CD4-positive, alpha-beta T cell (primary cell): ENCODE measurements at regions not wholly inside any gene's neighbourhood (a gene's known extent, or its start where the extent isn't known, plus 50 kb on each side); places are given as distances from the start of the nearest gene placed in this dataset.
"Not testable (repeated sequence)": the region's sequence is repeated elsewhere in the genome, so short reads cannot be mapped to it uniquely, and the experiment has no call there.

Source experiments
- ATAC-seq: fragments of 200-7000 bp; cut with Tn5 transposase; one replicate; pipeline ENCODE4 v1.10.0; 2022; ENCODE audit warnings: mild to moderate bottlenecking; ENCODE audit not compliant: poor library complexity
- CTCF ChIA-PET: fragments of 350-600 bp; sonication (Branson Sonifier 250); formaldehyde crosslinking; loops from one replicate; lab custom pipeline; 2021; ENCODE audit warnings: antibody characterized with exemption, inconsistent platforms; lab: Charles Lee
- POLR2A ChIA-PET: fragments of 350-600 bp; sonication (Branson Sonifier 250); formaldehyde crosslinking; loops from one replicate; lab custom pipeline; 2021; ENCODE audit warnings: antibody characterized with exemption, inconsistent platforms; lab: Charles Lee
- DNase-seq, 14 experiments: peaks; one replicate each; pipeline ENCODE4 v3.0.0-alpha.2; 2013 to 2020; ENCODE audit warnings: mixed read lengths in 2 of 14
- H3K27ac ChIP-seq, 2 donors: one replicate each; pipeline versions ENCODE4 v1.5.1 to v1.7.0; 2013; ENCODE audit warnings: low read length in 2 of 2, low read depth in 1 of 2, mild to moderate bottlenecking in 1 of 2
- H3K27me3 ChIP-seq, 2 experiments: 1 replicate in 1 of 2; 2 replicates in 1 of 2; pipeline versions ENCODE4 v1.6.1 to v1.7.0; 2013; ENCODE audit warnings: low read length in 2 of 2, control low read depth in 1 of 2, mild to moderate bottlenecking in 1 of 2, moderate library complexity in 1 of 2; ENCODE audit not compliant: insufficient read depth in 2 of 2, control insufficient read depth in 1 of 2
- H3K36me3 ChIP-seq: one replicate; pipeline ENCODE4 v1.6.1; 2013; ENCODE audit warnings: low read length, control low read depth; ENCODE audit not compliant: insufficient read depth
- H3K4me1 ChIP-seq: one replicate; pipeline ENCODE4 v1.6.1; 2013; ENCODE audit warnings: low read length, control low read depth; ENCODE audit not compliant: insufficient read depth
- H3K4me3 ChIP-seq: one replicate; pipeline ENCODE4 v1.5.1; 2013; ENCODE audit warnings: mild to moderate bottlenecking, low read length, moderate library complexity
- H3K9me3 ChIP-seq, 2 experiments: 1 replicate in 1 of 2; 2 replicates in 1 of 2; pipeline versions ENCODE4 v1.6.1 to v1.7.0; 2013; ENCODE audit warnings: low read length in 2 of 2, mild to moderate bottlenecking in 2 of 2, control low read depth in 1 of 2, moderate library complexity in 1 of 2; ENCODE audit not compliant: control insufficient read depth in 1 of 2, insufficient read depth in 1 of 2
- H3K27ac Mint-ChIP-seq: one replicate; pipeline ENCODE4 v1.8.0; 2020; ENCODE audit warnings: mixed read lengths
- H3K27me3 Mint-ChIP-seq: one replicate; pipeline ENCODE4 v1.8.0; 2021; ENCODE audit warnings: mixed read lengths
- H3K36me3 Mint-ChIP-seq: one replicate; pipeline ENCODE4 v1.8.0; 2021; ENCODE audit warnings: low read depth, mixed read lengths
- H3K4me1 Mint-ChIP-seq: one replicate; pipeline ENCODE4 v1.8.0; 2021; ENCODE audit warnings: low read depth, mixed read lengths
- H3K4me3 Mint-ChIP-seq: one replicate; pipeline ENCODE4 v1.8.0; 2020; ENCODE audit warnings: mild to moderate bottlenecking, mixed read lengths
- H3K9me3 Mint-ChIP-seq: one replicate; pipeline ENCODE4 v1.8.0; 2020; ENCODE audit warnings: mixed read lengths
- intact Hi-C, 2 experiments: fragments of 100-400 bp; cut with DNase I in 1 of 2; cut with micrococcal nuclease in 1 of 2; formaldehyde crosslinking; loops; one replicate each; pipeline versions ENCODE4 v1.15.1 to v1.9.0; 2023 to 2025; cut with DNase I, micrococcal nuclease
- TF ChIP-seq, protein P1 (sequence below): fragments of 200-600 bp; IDR thresholded peaks from one replicate; pipeline ENCODE4 v1.8.0; 2022; ENCODE audit warnings: antibody characterized with exemption, mild to moderate bottlenecking

- DNase-seq (no peak), ATAC-seq (no peak)
- Mint-ChIP-seq H3K27me3 (no peaks in the 10 kb centered on the region), H3K4me1 (no peaks in the 10 kb centered on the region), H3K9me3 (no peaks in the 10 kb centered on the region), H3K36me3 (no peaks in the 10 kb centered on the region), H3K4me3 (no peak overlapping the region), H3K27ac (no peak overlapping the region)
- intact Hi-C loops, result no loop called here
- no peak overlapping the region for H3K27ac ChIP-seq
- POLR2A ChIA-PET, result no interaction called here
- no peaks in the 10 kb centered on the region for H3K9me3 ChIP-seq
- no peaks in the 10 kb centered on the region for H3K4me1 ChIP-seq
- TF ChIP-seq, protein P1, sequence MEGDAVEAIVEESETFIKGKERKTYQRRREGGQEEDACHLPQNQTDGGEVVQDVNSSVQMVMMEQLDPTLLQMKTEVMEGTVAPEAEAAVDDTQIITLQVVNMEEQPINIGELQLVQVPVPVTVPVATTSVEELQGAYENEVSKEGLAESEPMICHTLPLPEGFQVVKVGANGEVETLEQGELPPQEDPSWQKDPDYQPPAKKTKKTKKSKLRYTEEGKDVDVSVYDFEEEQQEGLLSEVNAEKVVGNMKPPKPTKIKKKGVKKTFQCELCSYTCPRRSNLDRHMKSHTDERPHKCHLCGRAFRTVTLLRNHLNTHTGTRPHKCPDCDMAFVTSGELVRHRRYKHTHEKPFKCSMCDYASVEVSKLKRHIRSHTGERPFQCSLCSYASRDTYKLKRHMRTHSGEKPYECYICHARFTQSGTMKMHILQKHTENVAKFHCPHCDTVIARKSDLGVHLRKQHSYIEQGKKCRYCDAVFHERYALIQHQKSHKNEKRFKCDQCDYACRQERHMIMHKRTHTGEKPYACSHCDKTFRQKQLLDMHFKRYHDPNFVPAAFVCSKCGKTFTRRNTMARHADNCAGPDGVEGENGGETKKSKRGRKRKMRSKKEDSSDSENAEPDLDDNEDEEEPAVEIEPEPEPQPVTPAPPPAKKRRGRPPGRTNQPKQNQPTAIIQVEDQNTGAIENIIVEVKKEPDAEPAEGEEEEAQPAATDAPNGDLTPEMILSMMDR, result no peak
- CTCF ChIA-PET, result no interaction called here
- H3K4me3 ChIP-seq, result no peak overlapping the region
- H3K27me3 ChIP-seq, result peaks cover 0 to 3% of the 10 kb centered on the region in 2 experiments
- H3K36me3 ChIP-seq, result no peaks in the 10 kb centered on the region
Measured at GRCh38 chr7:50851451-50851850, 68.8 kb upstream of the GRB10 start.

DNA sequence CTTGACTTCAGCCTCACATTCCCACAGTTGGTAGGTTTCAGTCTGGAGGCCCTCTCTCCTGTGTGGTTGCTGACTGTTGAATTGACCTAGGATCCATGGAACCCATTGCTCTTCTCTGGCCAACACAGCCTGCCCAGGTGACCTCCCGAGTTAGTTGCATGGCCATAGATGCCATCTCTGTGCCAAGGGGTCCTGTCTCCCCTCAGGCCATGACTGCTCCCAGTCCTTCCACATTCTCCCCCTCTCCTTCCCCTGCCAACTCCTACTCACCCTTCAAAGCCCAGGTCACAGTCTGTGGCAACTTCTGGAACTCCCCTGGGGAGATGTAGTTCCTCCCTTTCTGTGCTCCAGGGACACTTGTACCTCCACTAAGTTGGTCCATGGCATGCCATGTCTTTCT lies 67.3 kb upstream of the GRB10 start:
- CTCF ChIA-PET, result no interaction called here
- DNase-seq (no peak), ATAC-seq (no peak)
- Mint-ChIP-seq H3K27ac (no peak overlapping the region), H3K27me3 (no peaks in the 10 kb centered on the region), H3K9me3 (no peaks in the 10 kb centered on the region), H3K4me1 (no peaks in the 10 kb centered on the region), H3K36me3 (no peaks in the 10 kb centered on the region), H3K4me3 (no peak overlapping the region)
- no peaks in the 10 kb centered on the region for H3K36me3 ChIP-seq
- no peak overlapping the region for H3K27ac ChIP-seq
- H3K4me3 ChIP-seq, result no peak overlapping the region
- POLR2A ChIA-PET, result no interaction called here
- TF ChIP-seq, protein P1, result no peak
- H3K9me3 ChIP-seq, result peaks cover 0 to 4% of the 10 kb centered on the region in 2 experiments
- peaks cover 0 to 3% of the 10 kb centered on the region in 2 experiments for H3K27me3 ChIP-seq
- H3K4me1 ChIP-seq, result no peaks in the 10 kb centered on the region
- intact Hi-C loops, result no loop called here

DNA sequence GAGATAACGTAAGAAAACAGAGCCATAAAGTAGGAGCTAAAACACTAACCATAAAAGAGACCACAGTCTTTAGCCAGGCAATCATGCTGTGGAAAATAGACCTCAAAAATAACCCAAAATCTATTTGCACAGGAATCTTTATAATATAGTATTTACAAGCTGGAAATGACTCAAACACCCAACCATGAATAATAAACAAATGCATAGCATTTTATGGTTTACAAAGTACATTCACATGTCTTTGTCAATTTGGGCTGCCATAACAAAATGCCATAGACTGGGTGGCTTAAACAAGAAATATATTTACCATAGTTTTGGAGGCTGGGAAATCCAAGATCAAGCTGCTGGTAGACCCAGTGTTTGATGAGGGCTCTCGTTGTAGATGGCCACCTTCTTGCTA lies 65.5 kb upstream of the GRB10 start:
- no peak overlapping the region for H3K4me3 Mint-ChIP-seq
- H3K27me3 Mint-ChIP-seq, result peaks cover 3% of the 10 kb centered on the region
- no peak overlapping the region for H3K27ac Mint-ChIP-seq
- no peaks in the 10 kb centered on the region for H3K4me1 ChIP-seq
- ChIA-PET POLR2A (no interaction called here), CTCF (no interaction called here)
- H3K36me3 Mint-ChIP-seq, result no peaks in the 10 kb centered on the region
- H3K27ac ChIP-seq, result no peak overlapping the region
- H3K4me3 ChIP-seq, result no peak overlapping the region
- H3K9me3 ChIP-seq, result peaks cover 0 to 8% of the 10 kb centered on the region in 2 experiments
- no peaks in the 10 kb centered on the region for H3K4me1 Mint-ChIP-seq
- DNase-seq (no peak), ATAC-seq (no peak)
- intact Hi-C loops, result no loop called here
- peaks cover 0 to 3% of the 10 kb centered on the region in 2 experiments for H3K27me3 ChIP-seq
- no peaks in the 10 kb centered on the region for H3K9me3 Mint-ChIP-seq
- H3K36me3 ChIP-seq, result no peaks in the 10 kb centered on the region
- TF ChIP-seq, protein P1, result no peak

DNA sequence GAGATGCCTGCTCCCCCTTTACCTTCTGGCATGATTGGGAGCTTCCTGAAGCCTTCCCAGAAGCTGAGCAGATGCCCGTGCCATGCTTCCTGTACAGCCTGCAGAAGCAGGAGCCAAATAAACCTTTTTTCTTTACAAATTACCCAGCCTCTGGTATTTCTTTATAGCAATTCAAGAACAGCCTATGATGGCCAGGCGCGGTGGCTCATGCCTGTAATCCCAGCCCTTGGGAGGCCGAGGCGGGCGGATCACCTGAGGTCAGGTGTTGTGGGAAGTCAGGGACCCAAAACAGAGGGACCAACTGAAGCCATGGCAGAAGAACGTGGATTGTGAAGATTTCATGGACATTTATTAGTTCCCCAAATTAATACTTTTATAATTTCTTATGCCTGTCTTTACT lies 62.2 kb upstream of the GRB10 start:
- H3K9me3 Mint-ChIP-seq, H3K27ac Mint-ChIP-seq, H3K4me1 ChIP-seq, H3K4me3 Mint-ChIP-seq, CTCF ChIA-PET, H3K4me3 ChIP-seq, H3K27ac ChIP-seq, H3K36me3 ChIP-seq, H3K36me3 Mint-ChIP-seq, DNase-seq, H3K9me3 ChIP-seq, POLR2A ChIA-PET, H3K4me1 Mint-ChIP-seq, ATAC-seq, intact Hi-C loops, H3K27me3 ChIP-seq: not testable (repeated sequence)
- peaks cover 22% of the 10 kb centered on the region for H3K27me3 Mint-ChIP-seq
